Lower leg skin (tissue), 3 donors: ENCODE measurements at regions not wholly inside any gene's neighbourhood (a gene's known extent, or its start where the extent isn't known, plus 50 kb on each side); places are given as distances from the start of the nearest gene placed in this dataset.

ENCODE experiments used
- POLR2A ChIP-seq, 2 donors: fragments of 450-650 bp; IDR thresholded peaks; one replicate each; pipeline ENCODE4 v1.6.1; 2016 to 2017; ENCODE audit warnings: antibody characterized with exemption in 2 of 2, mild to moderate bottlenecking in 1 of 2, moderate library complexity in 1 of 2
- TF ChIP-seq, protein P1 (sequence below), 3 donors: fragments of 450-650 bp; IDR thresholded peaks; one replicate each; pipeline ENCODE4 v1.5.1; 2016; ENCODE audit warnings: antibody characterized with exemption in 3 of 3, mild to moderate bottlenecking in 3 of 3, moderate library complexity in 2 of 3

DNA sequence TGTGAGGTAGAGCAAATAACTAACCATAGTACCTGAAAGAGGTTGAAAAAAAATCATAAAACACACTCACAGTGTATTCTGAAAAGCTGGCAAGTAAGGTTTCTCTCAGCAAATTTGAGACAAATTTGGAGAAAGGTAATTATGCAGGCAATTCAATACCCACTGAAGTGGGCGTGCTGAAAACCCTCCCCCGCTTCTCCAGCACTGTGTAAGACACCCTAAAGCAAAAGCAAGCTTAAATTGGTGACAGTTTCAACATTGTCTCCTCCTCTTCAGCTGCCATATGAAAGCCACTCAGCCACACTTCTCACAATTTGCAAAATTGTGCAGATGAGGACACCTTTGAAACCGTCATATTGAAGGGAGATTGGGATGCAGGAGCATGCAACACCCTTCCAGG lies 322.3 kb upstream of the CDH6 start:
- TF ChIP-seq, protein P1, sequence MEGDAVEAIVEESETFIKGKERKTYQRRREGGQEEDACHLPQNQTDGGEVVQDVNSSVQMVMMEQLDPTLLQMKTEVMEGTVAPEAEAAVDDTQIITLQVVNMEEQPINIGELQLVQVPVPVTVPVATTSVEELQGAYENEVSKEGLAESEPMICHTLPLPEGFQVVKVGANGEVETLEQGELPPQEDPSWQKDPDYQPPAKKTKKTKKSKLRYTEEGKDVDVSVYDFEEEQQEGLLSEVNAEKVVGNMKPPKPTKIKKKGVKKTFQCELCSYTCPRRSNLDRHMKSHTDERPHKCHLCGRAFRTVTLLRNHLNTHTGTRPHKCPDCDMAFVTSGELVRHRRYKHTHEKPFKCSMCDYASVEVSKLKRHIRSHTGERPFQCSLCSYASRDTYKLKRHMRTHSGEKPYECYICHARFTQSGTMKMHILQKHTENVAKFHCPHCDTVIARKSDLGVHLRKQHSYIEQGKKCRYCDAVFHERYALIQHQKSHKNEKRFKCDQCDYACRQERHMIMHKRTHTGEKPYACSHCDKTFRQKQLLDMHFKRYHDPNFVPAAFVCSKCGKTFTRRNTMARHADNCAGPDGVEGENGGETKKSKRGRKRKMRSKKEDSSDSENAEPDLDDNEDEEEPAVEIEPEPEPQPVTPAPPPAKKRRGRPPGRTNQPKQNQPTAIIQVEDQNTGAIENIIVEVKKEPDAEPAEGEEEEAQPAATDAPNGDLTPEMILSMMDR (IDR thresholded peaks at IDR 0.05) = no peak
- TF ChIP-seq POLR2A (IDR thresholded peaks at IDR 0.05) = no peak
